ENCODE measurements at regions not wholly inside any gene's neighbourhood (a gene's known extent, or its start where the extent isn't known, plus 50 kb on each side); places are given as distances from the start of the nearest gene placed in this dataset.
"Not testable (repeated sequence)": the region's sequence is repeated elsewhere in the genome, so short reads cannot be mapped to it uniquely, and the experiment has no call there.

DNA sequence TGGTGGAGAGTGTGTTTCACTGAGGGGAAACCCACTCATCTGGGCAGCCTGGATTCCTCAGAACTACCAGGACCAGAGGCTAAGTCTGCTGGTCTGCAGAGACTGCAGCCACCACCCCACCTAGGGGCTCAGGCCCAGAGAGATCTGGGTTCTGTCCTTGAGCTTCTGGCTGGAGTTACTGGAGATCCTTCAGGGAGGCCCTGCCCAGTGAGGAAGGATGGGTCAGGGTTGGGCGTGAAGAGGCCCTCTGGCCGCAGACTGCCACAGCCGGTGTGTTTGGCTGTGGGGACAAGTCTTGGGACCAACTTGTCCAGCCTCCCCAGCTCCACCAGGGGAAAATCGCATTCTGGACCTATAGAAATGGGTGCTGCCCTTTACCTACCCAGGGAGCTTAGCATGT is 235.3 kb upstream of the CBLB start:
- no peak for DNase-seq (ENCODE audit: low spot score in 2 of 2)
- 96 to 100% methylated on average over 4 of the region's 4 CpGs for WGBS, 2 donors
- Histone ChIP-seq H3K4me1 (no peaks in the 10 kb centered on the region), H3K36me3 (no peaks in the 10 kb centered on the region), H3K4me3 (no peak overlapping the region), H3K27me3 (no peaks in the 10 kb centered on the region), H3K27ac (no peak overlapping the region), H3K9me3 (peaks cover 0 to 21% (median 0%) of the 10 kb centered on the region in 4 donors)
- TF ChIP-seq POLR2A (IDR thresholded peaks at IDR 0.05) = no peak

DNA sequence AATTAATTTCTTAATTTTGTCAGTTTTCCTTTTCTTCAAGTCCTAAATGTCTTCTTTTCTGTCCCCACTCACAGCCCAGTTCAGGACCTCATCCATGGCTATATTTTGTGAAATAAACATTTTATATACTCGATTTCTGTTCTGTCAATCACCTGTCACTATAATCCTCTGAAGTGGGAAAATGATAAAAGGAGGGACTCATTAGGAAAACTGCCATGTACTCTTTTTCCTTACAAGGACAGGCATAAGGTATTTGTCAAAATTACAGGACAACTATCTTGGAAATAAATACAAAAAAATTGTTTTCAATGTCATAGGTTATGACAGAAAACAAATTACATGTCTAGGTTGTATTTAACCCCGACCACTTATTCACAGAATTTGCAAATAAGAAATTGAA is 240.1 kb upstream of the CBLB start:
- TF ChIP-seq EP300 (IDR thresholded peaks at IDR 0.05) (no peak), POLR2A (IDR thresholded peaks at IDR 0.05) (no peak)
- TF ChIP-seq, protein P1, sequence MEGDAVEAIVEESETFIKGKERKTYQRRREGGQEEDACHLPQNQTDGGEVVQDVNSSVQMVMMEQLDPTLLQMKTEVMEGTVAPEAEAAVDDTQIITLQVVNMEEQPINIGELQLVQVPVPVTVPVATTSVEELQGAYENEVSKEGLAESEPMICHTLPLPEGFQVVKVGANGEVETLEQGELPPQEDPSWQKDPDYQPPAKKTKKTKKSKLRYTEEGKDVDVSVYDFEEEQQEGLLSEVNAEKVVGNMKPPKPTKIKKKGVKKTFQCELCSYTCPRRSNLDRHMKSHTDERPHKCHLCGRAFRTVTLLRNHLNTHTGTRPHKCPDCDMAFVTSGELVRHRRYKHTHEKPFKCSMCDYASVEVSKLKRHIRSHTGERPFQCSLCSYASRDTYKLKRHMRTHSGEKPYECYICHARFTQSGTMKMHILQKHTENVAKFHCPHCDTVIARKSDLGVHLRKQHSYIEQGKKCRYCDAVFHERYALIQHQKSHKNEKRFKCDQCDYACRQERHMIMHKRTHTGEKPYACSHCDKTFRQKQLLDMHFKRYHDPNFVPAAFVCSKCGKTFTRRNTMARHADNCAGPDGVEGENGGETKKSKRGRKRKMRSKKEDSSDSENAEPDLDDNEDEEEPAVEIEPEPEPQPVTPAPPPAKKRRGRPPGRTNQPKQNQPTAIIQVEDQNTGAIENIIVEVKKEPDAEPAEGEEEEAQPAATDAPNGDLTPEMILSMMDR (IDR thresholded peaks at IDR 0.05) = no peak
- no peaks in the 10 kb centered on the region for H3K27me3 ChIP-seq
- no peak for DNase-seq (ENCODE audit: low spot score in 2 of 2)
- no peaks in the 10 kb centered on the region for H3K36me3 ChIP-seq
- H3K4me3 ChIP-seq = no peak overlapping the region
- H3K4me1 ChIP-seq = no peaks in the 10 kb centered on the region
- 85 to 94% methylated on average over 2 of the region's 2 CpGs for WGBS, 2 donors
- H3K9me3 ChIP-seq = peaks cover 0 to 2% (median 0%) of the 10 kb centered on the region in 4 donors
- H3K27ac ChIP-seq = no peak overlapping the region

DNA sequence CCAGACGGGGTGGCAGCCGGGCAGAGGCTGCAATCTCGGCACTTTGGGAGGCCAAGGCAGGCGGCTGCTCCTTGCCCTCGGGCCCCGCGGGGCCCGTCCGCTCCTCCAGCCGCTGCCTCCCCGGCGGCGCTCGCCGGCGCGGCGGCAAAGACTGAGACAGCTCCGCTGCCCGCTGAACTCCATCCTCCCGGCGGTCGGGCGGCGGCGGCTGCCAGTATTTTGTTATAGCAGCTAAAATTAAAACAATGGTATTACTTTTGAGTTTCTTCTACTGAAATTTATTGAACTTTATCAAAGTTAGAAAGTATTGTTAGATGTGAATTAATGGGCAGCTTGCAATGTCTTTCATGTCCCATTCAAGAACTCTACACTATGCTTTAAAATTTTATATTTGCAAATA is 243.7 kb upstream of the CBLB start:
- not testable (repeated sequence) for H3K9me3 ChIP-seq; H3K4me3 ChIP-seq; H3K4me1 ChIP-seq; DNase-seq (ENCODE audit: low spot score in 2 of 2); H3K36me3 ChIP-seq; H3K27me3 ChIP-seq; H3K27ac ChIP-seq
- 96 to 99% methylated on average over 22 of the region's 26 CpGs for WGBS, 2 donors

DNA sequence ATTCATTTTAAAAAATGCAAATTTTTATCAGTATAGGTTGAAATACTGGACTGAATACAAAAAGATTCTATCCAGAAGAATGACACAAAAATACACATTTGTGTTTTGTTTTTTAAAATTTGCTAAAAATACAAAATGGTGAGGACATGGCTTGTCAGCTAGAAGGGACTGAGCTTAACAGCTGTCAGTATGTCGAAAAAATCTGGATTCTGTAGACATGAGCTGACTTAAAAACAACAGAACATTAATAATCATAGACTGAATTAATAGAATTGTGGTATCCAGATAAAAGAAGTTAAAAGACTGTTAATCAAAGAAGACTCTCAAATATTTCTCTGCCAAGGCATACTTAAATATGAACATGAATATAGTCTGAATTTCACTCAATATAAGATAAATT is 244.9 kb upstream of the CBLB start:
- Histone ChIP-seq H3K4me1 (no peaks in the 10 kb centered on the region), H3K27me3 (no peaks in the 10 kb centered on the region), H3K27ac (no peak overlapping the region), H3K36me3 (no peaks in the 10 kb centered on the region), H3K4me3 (no peak overlapping the region), H3K9me3 (no peaks in the 10 kb centered on the region)
- TF ChIP-seq, protein P1 (IDR thresholded peaks at IDR 0.05) = no peak
- TF ChIP-seq EP300 (IDR thresholded peaks at IDR 0.05) (no peak), POLR2A (IDR thresholded peaks at IDR 0.05) (no peak)
- WGBS, 2 donors = 73 to 83% methylated on average over 1 of the region's 1 CpG
- DNase-seq (ENCODE audit: low spot score in 2 of 2) = no peak

DNA sequence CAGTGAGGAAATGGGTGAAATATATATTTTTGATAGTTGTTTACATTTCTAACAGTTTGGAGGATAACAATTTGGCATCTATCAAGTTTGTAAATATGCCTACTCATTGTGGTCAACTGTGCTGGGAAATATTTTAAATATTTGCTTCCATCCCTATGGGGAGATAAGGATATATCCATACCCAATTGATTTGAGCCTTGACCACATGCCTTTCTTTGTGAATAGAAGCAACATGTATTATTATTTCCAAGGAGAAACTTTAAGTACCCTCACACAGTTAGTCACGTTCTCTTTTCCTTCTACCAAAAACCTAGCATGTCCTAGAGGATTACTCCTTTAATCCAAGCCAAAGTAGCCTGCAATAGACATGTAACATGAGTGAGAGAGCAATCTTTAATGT is 245.4 kb upstream of the CBLB start:
- no peak for DNase-seq (ENCODE audit: low spot score in 2 of 2)
- WGBS, 2 donors = 72 to 73% methylated on average over 1 of the region's 1 CpG
- Histone ChIP-seq H3K9me3 (no peaks in the 10 kb centered on the region), H3K27ac (no peak overlapping the region), H3K4me3 (no peak overlapping the region), H3K36me3 (no peaks in the 10 kb centered on the region), H3K27me3 (no peaks in the 10 kb centered on the region), H3K4me1 (no peaks in the 10 kb centered on the region)
- TF ChIP-seq, protein P1 (IDR thresholded peaks at IDR 0.05) = no peak
- TF ChIP-seq EP300 (IDR thresholded peaks at IDR 0.05) (no peak), POLR2A (IDR thresholded peaks at IDR 0.05) (no peak)

DNA sequence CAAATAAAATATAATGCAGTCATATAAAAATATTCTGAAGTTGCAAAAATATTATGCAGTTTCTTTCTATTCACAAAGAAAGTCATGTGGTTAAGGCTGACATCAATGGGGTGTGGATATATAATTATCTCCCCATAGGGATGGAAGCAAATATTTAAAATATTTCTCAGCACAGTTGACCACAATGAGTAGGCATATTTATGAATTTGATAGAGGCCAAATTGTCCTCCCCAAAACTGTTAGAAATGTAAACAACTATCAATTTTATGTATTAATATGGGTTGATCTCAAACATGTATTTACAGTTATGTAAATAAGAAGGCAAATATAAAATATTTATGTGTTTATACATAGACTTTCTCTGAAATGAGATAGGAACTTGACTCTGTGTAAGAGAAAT is 246.0 kb upstream of the CBLB start:
- Histone ChIP-seq H3K9me3 (no peaks in the 10 kb centered on the region), H3K27ac (no peak overlapping the region), H3K27me3 (no peaks in the 10 kb centered on the region), H3K36me3 (no peaks in the 10 kb centered on the region), H3K4me1 (no peaks in the 10 kb centered on the region), H3K4me3 (no peak overlapping the region)
- TF ChIP-seq, protein P1 (IDR thresholded peaks at IDR 0.05) = no peak
- TF ChIP-seq EP300 (IDR thresholded peaks at IDR 0.05) (no peak), POLR2A (IDR thresholded peaks at IDR 0.05) (no peak)
- no peak for DNase-seq (ENCODE audit: low spot score in 2 of 2)
